GM10266 (cell line): ENCODE measurements at regions not wholly inside any gene's neighbourhood (a gene's known extent, or its start where the extent isn't known, plus 50 kb on each side); places are given as distances from the start of the nearest gene placed in this dataset.

Experiments
- DNase-seq: peaks from one replicate; pipeline ENCODE4 v3.0.0; 2012; ENCODE audit errors: extremely low spot score
- CTCF ChIP-seq: IDR thresholded peaks from 2 replicates; pipeline ENCODE4 v1.5.1; 2012; ENCODE audit warnings: mild to moderate bottlenecking, low read depth; ENCODE audit not compliant: control insufficient read depth, insufficient read depth; ENCODE audit errors: missing control alignments

GRCh38 chr4:187010052-187010451, 286.4 kb upstream of the FAT1 start:
- no peak for TF ChIP-seq CTCF
- no peak for DNase-seq

- no peak for TF ChIP-seq CTCF
- DNase-seq = no peak
Measured at GRCh38 chr4:187016101-187016500, 292.4 kb upstream of the FAT1 start.

- no peak for DNase-seq
- no peak for TF ChIP-seq CTCF
Measured at GRCh38 chr4:187017147-187017546, 293.5 kb upstream of the FAT1 start.

- DNase-seq = no peak
- TF ChIP-seq CTCF = no peak
Measured at GRCh38 chr4:187019896-187020295, 296.2 kb upstream of the FAT1 start.

- no peak for TF ChIP-seq CTCF
- DNase-seq = no peak
Measured at GRCh38 chr4:187020676-187021075, 297.0 kb upstream of the FAT1 start.

- no peak for DNase-seq
Measured at GRCh38 chr4:187021436-187022205, 298.0 kb upstream of the FAT1 start.

GRCh38 chr4:187027272-187027671, 303.6 kb upstream of the FAT1 start:
- TF ChIP-seq CTCF = no peak

More at GRCh38 chr4:187021436-187022205, 298.0 kb upstream of the FAT1 start:
- TF ChIP-seq CTCF = no peak

More at GRCh38 chr4:187027272-187027671, 303.6 kb upstream of the FAT1 start:
- no peak for DNase-seq
